SK-N-SH treated with all-trans-retinoic acid at 6 μM for 48 hours (cell line): ENCODE measurements at regions not wholly inside any gene's neighbourhood (a gene's known extent, or its start where the extent isn't known, plus 50 kb on each side); places are given as distances from the start of the nearest gene placed in this dataset.

ENCODE experiments used
- ATAC-seq: fragments of 200-7000 bp; cut with Tn5 transposase; 3 replicates; pipeline ENCODE4 v1.9.1; 2020; ENCODE audit warnings: mild to moderate bottlenecking, moderate library complexity
- ARNTL ChIP-seq: fragments of 450-650 bp; formaldehyde crosslinking; IDR thresholded peaks from 2 replicates; pipeline ENCODE4 v1.5.0; 2020; ENCODE audit warnings: low read depth, mild to moderate bottlenecking, moderate library complexity, borderline replicate concordance
- BACH2 ChIP-seq: fragments of 250-450 bp; sonication (Bioruptor Pico); IDR thresholded peaks from 2 replicates; pipeline ENCODE4 v1.9.0; 2021; ENCODE audit warnings: mild to moderate bottlenecking, borderline replicate concordance
- CREB5 ChIP-seq: fragments of 250-450 bp; sonication (Bioruptor Pico); IDR thresholded peaks from 2 replicates; pipeline ENCODE4 v1.5.1; 2020; ENCODE audit warnings: low read depth, mild to moderate bottlenecking, moderate library complexity
- CSDC2 ChIP-seq: fragments of 250-450 bp; sonication (Bioruptor Pico); IDR thresholded peaks from 2 replicates; pipeline ENCODE4 v1.5.0; 2020; ENCODE audit warnings: mild to moderate bottlenecking, moderate library complexity
- CSRNP3 ChIP-seq: fragments of 250-450 bp; sonication (Bioruptor Pico); IDR thresholded peaks from 2 replicates; pipeline ENCODE4 v1.5.1; 2021; ENCODE audit warnings: mild to moderate bottlenecking, moderate library complexity
- ESRRG ChIP-seq: fragments of 250-450 bp; sonication (Bioruptor Pico); IDR thresholded peaks from 2 replicates; pipeline ENCODE4 v1.6.1; 2021; ENCODE audit warnings: mild to moderate bottlenecking
- GLIS3 ChIP-seq: fragments of 250-450 bp; sonication (Bioruptor Pico); IDR thresholded peaks from 2 replicates; pipeline ENCODE4 v1.5.0; 2020; ENCODE audit warnings: mild to moderate bottlenecking, moderate library complexity
- ISL1 ChIP-seq: fragments of 250-450 bp; sonication (Bioruptor Pico); IDR thresholded peaks from 2 replicates; pipeline ENCODE4 v2.1.2; 2022; ENCODE audit warnings: mild to moderate bottlenecking, moderate library complexity
- OSR1 ChIP-seq: fragments of 250-450 bp; sonication (Bioruptor Pico); IDR thresholded peaks from 2 replicates; pipeline ENCODE4 v1.8.0; 2022; ENCODE audit warnings: moderate library complexity, mild to moderate bottlenecking, inconsistent platforms
- PPARA ChIP-seq: fragments of 250-450 bp; sonication (Bioruptor Pico); IDR thresholded peaks from 2 replicates; pipeline ENCODE4 v1.5.0; 2020; ENCODE audit warnings: mild to moderate bottlenecking, borderline replicate concordance
- RARB ChIP-seq: fragments of 250-450 bp; sonication (Bioruptor Pico); IDR thresholded peaks from 2 replicates; pipeline ENCODE4 v1.8.0; 2021; ENCODE audit warnings: mild to moderate bottlenecking, moderate library complexity
- SNAI2 ChIP-seq: fragments of 250-450 bp; sonication (Bioruptor Pico); IDR thresholded peaks from 2 replicates; pipeline ENCODE4 v1.5.0; 2020; ENCODE audit warnings: mild to moderate bottlenecking, moderate library complexity
- TCF4 ChIP-seq: fragments of 250-450 bp; sonication (Bioruptor Pico); IDR thresholded peaks from 2 replicates; pipeline ENCODE4 v1.8.0; 2021; ENCODE audit warnings: mild to moderate bottlenecking, moderate library complexity, borderline replicate concordance
- TOX ChIP-seq: fragments of 250-450 bp; sonication (Bioruptor Pico); IDR thresholded peaks from 2 replicates; pipeline ENCODE4 v1.8.0; 2021; ENCODE audit warnings: mild to moderate bottlenecking, moderate library complexity, borderline replicate concordance
- ZC3H10 ChIP-seq: fragments of 250-450 bp; sonication (Bioruptor Pico); IDR thresholded peaks from 2 replicates; pipeline ENCODE4 v1.5.1; 2021; ENCODE audit warnings: mild to moderate bottlenecking, moderate library complexity
- ZFP3 ChIP-seq: fragments of 250-450 bp; sonication (Bioruptor Pico); IDR thresholded peaks from 2 replicates; pipeline ENCODE4 v1.5.0; 2020; ENCODE audit warnings: mild to moderate bottlenecking, moderate library complexity
- ZNF70 ChIP-seq: fragments of 450-650 bp; formaldehyde crosslinking; IDR thresholded peaks from 2 replicates; pipeline ENCODE4 v1.5.0; 2020; ENCODE audit warnings: mild to moderate bottlenecking, moderate library complexity
- TF ChIP-seq, protein P1 (sequence below): fragments of 250-450 bp; sonication (Bioruptor Pico); IDR thresholded peaks from 2 replicates; pipeline ENCODE4 v1.8.0; 2021; ENCODE audit warnings: low read depth, mild to moderate bottlenecking, moderate library complexity, borderline replicate concordance
- TF ChIP-seq, protein P2 (sequence below): fragments of 250-450 bp; sonication (Bioruptor Pico); IDR thresholded peaks from 2 replicates; pipeline ENCODE4 v1.5.0; 2020; ENCODE audit warnings: mild to moderate bottlenecking, moderate library complexity

DNA sequence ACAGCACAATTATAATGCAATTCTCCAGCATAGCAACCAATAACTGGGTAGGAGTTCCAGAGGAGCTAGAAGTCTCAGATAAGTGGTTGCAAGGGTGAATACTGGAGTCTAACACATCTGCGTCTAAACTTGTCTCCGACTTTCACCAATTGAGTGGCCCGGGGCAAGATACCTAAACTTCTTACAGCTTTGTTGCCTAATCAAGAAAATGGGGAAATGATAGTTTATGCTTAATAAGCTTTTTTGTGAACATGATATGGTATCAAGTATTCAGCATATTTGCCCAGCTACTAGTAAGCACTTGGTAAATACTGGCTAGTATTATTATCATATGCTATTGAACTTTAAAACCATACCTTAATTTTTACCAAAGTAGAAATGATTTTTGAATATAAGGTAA lies 183.5 kb downstream of the KCNJ2 start (continued):
- TF ChIP-seq OSR1 (no peak), ARNTL (no peak), ISL1 (CRISPR knock-in tag) (no peak), RARB (CRISPR knock-in tag) (no peak), TCF4 (no peak), PPARA (CRISPR knock-in tag) (no peak)

- TF ChIP-seq RARB (CRISPR knock-in tag) (no peak), TOX (CRISPR knock-in tag) (no peak), ZC3H10 (CRISPR knock-in tag) (no peak), ESRRG (CRISPR knock-in tag) (no peak), TCF4 (peak; percentile 61), BACH2 (no peak), ISL1 (CRISPR knock-in tag) (peak; percentile 72)
- TF ChIP-seq, protein P1, sequence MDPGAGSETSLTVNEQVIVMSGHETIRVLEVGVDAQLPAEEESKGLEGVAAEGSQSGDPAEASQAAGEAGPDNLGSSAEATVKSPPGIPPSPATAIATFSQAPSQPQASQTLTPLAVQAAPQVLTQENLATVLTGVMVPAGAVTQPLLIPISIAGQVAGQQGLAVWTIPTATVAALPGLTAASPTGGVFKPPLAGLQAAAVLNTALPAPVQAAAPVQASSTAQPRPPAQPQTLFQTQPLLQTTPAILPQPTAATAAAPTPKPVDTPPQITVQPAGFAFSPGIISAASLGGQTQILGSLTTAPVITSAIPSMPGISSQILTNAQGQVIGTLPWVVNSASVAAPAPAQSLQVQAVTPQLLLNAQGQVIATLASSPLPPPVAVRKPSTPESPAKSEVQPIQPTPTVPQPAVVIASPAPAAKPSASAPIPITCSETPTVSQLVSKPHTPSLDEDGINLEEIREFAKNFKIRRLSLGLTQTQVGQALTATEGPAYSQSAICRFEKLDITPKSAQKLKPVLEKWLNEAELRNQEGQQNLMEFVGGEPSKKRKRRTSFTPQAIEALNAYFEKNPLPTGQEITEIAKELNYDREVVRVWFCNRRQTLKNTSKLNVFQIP, result no peak
- no peak for ATAC-seq
Measured at GRCh38 chr17:70353408-70354092, 184.2 kb downstream of the KCNJ2 start.

GRCh38 chr17:70355185-70355584 lies 185.9 kb downstream of the KCNJ2 start:
- no peak for ATAC-seq

DNA sequence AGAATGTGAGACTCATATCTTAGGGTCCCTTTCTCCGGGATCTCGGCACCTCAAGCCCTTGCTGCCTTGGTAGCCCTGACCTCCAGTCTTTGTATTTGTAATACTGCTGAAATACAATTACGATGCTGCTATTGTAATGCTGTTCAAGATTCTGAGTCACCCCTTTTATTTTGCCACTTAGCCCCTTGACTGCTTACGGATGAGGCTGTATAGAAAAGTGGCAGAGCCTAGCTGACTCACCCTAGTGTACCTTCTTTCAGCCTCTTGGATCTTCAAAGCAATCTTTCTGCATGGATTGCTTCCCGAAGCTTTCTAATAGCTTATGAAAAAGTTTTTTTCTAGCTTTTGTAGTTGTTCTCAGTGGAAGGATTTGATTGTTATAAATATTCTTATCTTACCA lies 187.9 kb downstream of the KCNJ2 start:
- ATAC-seq, result no peak
- TF ChIP-seq CSRNP3 (CRISPR knock-in tag) (no peak), ISL1 (CRISPR knock-in tag) (peak; percentile 46), OSR1 (no peak), ESRRG (CRISPR knock-in tag) (no peak)

More at GRCh38 chr17:70355185-70355584, 185.9 kb downstream of the KCNJ2 start:
- TF ChIP-seq CSRNP3 (CRISPR knock-in tag) (no peak; the same call in 1 of the 2 replicates), ISL1 (CRISPR knock-in tag) (peak; percentile 73), OSR1 (no peak), TCF4 (no peak; the same call in 1 of the 2 replicates), CREB5 (0 out of 2 replicates have a peak, but pooled peaks have one; percentile 21), ARNTL (no peak), PPARA (CRISPR knock-in tag) (no peak), ZFP3 (no peak), GLIS3 (CRISPR knock-in tag) (0 out of 2 replicates have a peak, but pooled peaks have one; percentile 58), ESRRG (CRISPR knock-in tag) (no peak)

DNA sequence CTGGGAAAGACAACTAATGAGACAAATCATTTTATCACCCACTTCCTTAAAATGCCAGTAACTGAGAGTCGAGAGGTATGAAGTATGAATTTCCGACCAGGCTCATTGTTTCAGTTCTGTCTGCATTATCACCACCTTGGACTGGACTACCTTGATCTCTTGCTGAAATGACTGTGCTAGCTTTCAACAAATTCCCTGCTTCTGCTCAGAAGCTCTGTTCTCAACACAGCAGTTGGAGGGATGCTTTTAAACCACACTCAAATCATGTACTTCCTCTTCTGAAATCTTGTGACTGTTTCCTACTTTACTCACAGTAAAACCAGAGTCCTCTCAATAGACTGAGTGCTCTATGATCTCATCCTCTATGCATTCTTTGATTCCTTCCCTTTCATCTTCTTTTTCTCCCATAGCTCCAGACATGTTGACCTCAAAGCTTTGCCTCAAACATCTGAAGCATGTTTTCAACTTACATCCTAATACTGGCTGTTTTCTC lies 195.8 kb downstream of the KCNJ2 start:
- peak; percentile 93 for ATAC-seq
- TF ChIP-seq, protein P1, result no peak
- TF ChIP-seq, protein P2, sequence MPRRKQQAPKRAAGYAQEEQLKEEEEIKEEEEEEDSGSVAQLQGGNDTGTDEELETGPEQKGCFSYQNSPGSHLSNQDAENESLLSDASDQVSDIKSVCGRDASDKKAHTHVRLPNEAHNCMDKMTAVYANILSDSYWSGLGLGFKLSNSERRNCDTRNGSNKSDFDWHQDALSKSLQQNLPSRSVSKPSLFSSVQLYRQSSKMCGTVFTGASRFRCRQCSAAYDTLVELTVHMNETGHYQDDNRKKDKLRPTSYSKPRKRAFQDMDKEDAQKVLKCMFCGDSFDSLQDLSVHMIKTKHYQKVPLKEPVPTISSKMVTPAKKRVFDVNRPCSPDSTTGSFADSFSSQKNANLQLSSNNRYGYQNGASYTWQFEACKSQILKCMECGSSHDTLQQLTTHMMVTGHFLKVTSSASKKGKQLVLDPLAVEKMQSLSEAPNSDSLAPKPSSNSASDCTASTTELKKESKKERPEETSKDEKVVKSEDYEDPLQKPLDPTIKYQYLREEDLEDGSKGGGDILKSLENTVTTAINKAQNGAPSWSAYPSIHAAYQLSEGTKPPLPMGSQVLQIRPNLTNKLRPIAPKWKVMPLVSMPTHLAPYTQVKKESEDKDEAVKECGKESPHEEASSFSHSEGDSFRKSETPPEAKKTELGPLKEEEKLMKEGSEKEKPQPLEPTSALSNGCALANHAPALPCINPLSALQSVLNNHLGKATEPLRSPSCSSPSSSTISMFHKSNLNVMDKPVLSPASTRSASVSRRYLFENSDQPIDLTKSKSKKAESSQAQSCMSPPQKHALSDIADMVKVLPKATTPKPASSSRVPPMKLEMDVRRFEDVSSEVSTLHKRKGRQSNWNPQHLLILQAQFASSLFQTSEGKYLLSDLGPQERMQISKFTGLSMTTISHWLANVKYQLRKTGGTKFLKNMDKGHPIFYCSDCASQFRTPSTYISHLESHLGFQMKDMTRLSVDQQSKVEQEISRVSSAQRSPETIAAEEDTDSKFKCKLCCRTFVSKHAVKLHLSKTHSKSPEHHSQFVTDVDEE (CRISPR knock-in tag), result no peak
- TF ChIP-seq ZFP3 (peak; percentile 40; the same call in 1 of the 2 replicates), CSRNP3 (CRISPR knock-in tag) (no peak), CSDC2 (CRISPR knock-in tag) (peak; percentile 83), OSR1 (no peak), ESRRG (CRISPR knock-in tag) (no peak), TCF4 (no peak), CREB5 (peak; percentile 80), ZNF70 (CRISPR knock-in tag) (no peak), SNAI2 (CRISPR knock-in tag) (no peak)
